GM18868 (cell line): ENCODE measurements at regions not wholly inside any gene's neighbourhood (a gene's known extent, or its start where the extent isn't known, plus 50 kb on each side); places are given as distances from the start of the nearest gene placed in this dataset.
A peak's percentile ranks its signal among the peaks of the same experiment; 100 is the strongest.

Experiments used
- ATAC-seq: cut with Tn5 transposase; IDR thresholded peaks from one replicate; pipeline ENCODE4 v1.9.1; 2021; ENCODE audit warnings: mild to moderate bottlenecking, moderate library complexity; ENCODE audit not compliant: unreplicated experiment

DNA sequence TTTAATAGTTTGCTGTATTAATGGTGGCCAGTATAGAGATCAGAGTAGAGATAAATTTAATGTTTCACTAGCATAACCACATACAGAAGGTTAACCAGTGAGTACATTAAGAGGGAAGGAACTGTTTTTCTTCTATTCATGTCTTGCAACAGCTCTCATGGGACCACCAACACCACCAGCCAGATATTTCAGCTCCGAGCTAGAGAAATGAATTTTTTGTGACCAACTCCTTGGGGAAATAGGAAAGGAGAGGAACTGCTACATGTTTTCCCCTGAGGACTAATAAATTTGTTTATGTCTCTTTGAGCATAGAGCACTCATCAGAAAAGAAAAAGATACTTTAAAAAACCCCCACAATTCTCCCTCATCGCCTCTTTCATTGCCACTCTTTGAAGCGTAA lies 247.5 kb downstream of the MBNL1 start:
- ATAC-seq = no peak

DNA sequence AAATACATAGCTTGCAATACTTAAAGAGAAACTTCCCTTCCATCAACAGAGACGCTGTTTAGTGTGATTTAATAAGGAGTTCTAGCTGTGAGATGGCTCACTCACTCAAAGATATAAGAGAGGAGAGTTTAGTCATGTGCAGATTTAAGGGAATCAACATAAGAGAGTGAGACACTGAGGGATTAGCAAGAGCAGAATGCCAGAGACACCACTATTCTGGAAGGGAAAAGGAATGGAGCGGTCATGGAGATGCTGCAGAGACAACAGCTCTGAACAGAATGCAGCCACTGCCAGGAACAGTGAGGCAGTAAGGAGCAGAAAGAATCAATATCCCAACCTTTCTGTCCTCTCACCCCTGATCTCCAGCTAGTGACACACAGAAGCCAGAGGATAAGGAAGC lies 248.8 kb downstream of the MBNL1 start:
- ATAC-seq = no peak

DNA sequence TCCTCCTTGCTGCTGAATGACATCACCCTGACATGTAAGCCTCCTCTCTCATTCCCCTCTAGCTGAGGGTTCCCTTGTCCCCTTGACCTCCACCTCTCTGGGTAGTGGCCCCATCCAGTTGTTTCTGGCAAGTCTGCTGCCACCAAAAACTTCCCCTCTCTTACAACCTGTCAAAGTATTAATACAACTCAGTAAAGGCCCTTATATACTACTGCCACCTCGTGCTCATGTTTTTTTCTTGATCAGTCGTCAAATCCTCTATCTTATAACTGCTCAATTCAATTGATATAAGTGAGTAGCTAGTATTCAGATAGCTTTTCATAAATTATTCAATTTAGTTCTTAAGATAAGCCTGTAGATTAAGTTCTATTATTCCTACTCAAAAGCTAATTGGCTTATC lies 249.6 kb downstream of the MBNL1 start:
- ATAC-seq = peak; percentile 43

DNA sequence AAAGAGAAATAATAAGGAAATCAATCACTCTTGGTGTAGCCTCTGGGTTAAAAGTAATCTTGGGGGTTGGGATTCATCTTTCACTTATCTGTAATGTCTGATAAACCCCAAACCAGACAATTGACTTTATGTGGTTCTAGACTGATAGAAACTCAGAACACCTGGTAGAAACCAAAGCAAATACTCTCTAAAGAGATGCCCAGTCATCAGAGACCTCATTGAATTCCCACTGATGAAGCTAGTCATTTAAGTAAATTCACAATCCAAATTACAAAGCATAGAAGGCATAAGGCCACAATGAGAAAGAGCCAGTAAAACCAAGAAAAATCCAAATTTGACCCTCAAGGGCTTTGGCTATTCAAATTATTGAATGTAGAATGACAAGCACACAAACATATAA lies 250.6 kb downstream of the MBNL1 start:
- ATAC-seq = peak; percentile 63

- no peak for ATAC-seq
Measured at GRCh38 chr3:152522036-152522435, 253.3 kb downstream of the MBNL1 start.

- ATAC-seq = peak; percentile 68
Measured at GRCh38 chr3:152524198-152525140, 255.7 kb downstream of the MBNL1 start.

GRCh38 chr3:152531717-152532116 lies 263.0 kb downstream of the MBNL1 start:
- ATAC-seq = no peak

DNA sequence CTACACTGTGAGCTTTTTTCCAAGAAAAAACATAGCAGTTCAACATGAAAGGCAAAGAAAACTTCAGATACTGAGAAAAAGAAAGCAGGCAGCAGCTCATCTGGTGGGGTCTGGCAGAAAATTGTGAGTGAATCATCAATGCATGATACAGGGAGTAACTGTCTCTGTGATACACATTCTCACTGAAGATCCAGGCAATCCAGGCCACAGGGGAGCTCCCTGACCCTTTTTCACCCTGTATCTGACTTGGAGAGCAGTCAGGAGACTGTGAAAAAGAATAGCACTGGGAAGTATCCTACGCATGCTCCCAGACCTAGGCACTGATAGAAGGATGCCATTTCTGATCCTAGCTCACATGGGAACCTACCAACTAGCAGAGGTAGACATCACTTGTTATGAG lies 269.8 kb downstream of the MBNL1 start:
- no peak for ATAC-seq

- peak; percentile 63 for ATAC-seq
Measured at GRCh38 chr3:152539191-152539764, 270.5 kb downstream of the MBNL1 start.

- no peak for ATAC-seq
Measured at GRCh38 chr3:152540120-152540519, 271.4 kb downstream of the MBNL1 start.

DNA sequence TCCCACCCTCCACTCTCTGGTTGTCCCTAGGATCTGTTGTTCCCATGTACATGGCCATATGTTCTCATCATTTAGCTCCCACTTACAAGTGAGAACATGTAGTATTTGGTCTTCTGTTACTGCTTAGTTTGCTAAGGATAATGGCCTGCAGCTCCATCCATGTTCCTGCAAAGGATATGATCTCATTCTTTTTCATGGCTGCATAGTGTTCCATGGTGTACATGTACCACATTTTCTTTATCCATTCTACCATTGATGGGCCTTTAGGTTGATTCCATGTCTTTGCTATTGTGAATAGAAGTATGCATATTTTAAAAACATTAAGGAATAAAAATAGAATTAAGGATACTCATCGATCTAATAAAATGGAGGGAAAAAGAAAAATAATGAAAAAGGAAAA lies 278.4 kb downstream of the MBNL1 start:
- ATAC-seq = no peak

GRCh38 chr3:152549263-152549662 lies 280.5 kb downstream of the MBNL1 start:
- no peak for ATAC-seq

DNA sequence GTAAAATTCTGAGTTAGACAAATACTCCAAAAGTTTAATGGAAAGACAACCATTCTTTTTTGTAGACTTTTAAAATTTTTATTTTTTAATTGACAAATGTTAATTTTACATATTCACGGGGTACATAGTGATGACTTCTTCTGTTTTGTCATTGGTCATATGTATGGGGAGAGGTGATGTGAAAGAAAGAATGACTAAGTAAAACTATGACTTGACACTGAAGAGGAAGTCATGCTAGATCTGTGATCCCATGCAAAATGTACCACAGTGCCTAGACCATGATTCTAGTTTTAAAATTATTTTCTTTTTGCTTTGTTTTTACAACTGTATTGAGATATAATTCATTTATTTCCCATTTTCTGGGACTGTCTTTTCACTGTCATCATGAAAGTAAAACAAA lies 281.6 kb downstream of the MBNL1 start:
- ATAC-seq = peak; percentile 65

GRCh38 chr3:152554980-152555379 lies 280.0 kb upstream of the P2RY1 start:
- no peak for ATAC-seq

- ATAC-seq = no peak
Measured at GRCh38 chr3:152555666-152556291, 279.2 kb upstream of the P2RY1 start.

DNA sequence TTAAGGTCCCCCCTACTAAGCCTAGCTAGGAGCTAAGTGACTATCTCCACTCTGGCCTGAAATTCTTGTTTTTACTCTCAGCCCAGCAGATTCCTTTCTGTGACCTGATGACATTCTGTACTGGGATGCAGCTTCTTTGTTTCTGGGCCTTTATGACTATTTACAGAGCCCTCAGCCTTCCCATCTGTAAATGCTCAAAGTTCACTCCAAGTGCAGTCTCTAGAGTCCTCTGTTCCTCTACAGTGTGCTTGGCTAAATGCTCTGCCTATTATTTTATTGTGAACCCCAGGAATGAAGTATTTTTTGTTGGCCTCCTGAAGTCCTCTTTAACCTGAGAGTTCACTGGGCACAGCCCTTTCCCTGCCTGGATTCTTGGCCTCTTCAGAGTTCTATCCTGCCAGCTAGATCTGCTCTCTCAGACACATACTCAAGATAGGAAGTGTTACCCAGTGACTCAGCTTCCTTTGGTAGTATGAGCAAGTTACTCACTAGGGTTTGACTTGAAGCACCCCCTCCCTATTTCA lies 278.1 kb upstream of the P2RY1 start:
- ATAC-seq = no peak

GRCh38 chr3:152557302-152557999 lies 277.5 kb upstream of the P2RY1 start:
- no peak for ATAC-seq

GRCh38 chr3:152558386-152558785 lies 276.5 kb upstream of the P2RY1 start:
- ATAC-seq = no peak

- ATAC-seq = no peak
Measured at GRCh38 chr3:152559246-152559645, 275.7 kb upstream of the P2RY1 start.

DNA sequence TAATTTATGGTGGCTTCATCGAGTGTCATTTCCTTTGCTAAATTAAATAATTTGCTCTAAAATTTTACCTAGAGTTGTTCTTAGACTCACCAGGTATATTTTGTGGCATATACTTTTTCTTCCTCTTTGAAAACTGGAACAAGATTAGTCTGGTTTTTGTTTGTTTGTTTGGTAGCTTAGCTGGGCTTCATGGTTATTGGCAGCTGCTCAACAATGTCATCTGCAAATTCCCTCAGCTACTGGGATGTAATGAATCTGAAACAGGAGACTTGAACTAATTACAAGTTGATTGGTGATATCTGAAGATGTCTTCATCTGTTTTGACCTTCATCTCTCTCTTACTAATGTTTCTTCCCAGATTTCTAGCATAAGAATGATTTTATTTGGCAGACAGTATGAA lies 270.5 kb upstream of the P2RY1 start:
- ATAC-seq = no peak

DNA sequence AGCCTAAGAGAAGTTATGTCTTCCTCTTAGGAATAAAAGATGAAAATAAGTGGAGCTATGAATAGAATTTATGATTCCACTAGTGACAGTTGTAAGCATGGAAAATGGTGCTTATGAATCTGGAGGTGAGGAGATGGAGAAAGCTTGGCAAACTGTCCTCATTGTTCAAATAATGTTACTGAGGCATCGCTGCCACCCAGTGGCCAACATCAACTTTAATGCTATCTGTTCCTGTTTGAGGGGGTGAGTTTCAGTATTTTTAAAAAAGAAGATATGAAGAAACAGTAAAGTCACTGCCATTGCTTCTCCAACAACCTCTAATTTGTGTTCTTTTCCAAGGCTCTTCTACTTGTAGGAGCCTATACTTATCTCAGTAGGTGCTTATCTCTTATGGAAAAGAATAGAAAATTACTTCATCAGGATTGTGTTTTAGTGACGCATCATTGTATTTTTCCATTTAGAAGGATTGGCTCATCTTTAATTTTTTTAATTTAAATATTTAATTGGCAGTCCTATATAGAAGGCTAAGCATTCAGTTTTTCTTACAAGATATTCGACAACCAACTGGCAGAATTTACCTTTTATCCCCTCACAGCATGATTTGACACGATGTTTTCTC lies 260.4 kb upstream of the P2RY1 start:
- peak; percentile 86 for ATAC-seq
